Activated gamma-delta T cell (primary cell): ENCODE measurements at regions not wholly inside any gene's neighbourhood (a gene's known extent, or its start where the extent isn't known, plus 50 kb on each side); places are given as distances from the start of the nearest gene placed in this dataset.
"Not testable (repeated sequence)": the region's sequence is repeated elsewhere in the genome, so short reads cannot be mapped to it uniquely, and the experiment has no call there.

Experiments used
- DNase-seq: peaks from one replicate; lab custom pipeline; 2025; lab: John Stamatoyannopoulos, UW

DNA sequence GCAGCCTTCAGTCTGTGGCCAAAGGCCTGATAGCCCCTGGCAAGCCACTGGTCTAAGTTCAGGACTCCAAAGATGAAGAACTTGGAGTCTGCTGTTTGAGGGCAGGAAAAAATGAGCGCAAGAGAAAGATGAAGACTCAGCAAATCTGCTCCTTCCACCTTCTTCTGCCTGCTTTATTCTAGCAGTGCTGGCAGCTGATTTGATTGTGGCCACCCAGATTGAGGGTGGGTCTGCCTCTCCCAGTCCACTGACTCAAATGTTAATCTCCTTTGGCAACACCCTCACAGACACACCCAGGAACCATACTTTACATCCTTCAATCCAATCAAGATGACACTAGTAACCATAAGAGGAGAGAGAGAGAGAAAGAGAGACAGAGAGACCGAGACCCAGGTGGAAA, 127.6 kb downstream of the UTP18 start:
- DNase-seq: no peak

GRCh38 chr17:51389875-51390274, 129.5 kb downstream of the UTP18 start:
- no peak for DNase-seq

DNA sequence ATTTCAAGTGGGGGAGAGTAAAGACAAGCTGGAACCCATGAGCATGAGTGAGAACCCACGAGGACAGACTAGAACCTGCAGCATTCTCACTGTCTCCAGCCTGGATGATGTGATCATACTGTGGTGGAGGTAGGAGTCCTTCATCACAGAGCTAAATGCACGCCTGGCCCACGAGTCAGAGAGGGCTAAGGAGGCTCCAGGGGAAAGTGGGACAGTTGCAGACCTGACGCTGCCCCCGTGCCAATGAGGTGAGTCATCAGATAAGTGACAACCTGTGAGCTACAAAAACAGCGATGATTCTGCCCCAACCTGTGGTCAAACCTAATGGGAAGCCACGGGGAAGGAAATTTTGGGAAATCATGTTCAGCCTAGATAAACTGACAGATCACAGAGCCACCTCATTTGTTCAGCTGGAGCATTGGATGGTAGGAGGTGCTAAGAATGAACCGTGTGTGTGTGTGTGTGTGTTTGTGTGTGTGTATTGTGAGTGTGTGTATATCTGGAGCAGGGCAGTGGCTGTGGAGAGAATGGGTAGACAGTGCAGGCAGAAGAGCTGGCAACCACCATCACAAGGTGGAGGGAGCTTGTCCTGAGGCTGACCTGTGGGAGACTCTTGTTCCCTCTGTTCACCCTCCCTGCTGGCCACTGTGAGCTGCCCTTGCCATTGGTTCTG, 131.8 kb downstream of the UTP18 start:
- no peak for DNase-seq

DNA sequence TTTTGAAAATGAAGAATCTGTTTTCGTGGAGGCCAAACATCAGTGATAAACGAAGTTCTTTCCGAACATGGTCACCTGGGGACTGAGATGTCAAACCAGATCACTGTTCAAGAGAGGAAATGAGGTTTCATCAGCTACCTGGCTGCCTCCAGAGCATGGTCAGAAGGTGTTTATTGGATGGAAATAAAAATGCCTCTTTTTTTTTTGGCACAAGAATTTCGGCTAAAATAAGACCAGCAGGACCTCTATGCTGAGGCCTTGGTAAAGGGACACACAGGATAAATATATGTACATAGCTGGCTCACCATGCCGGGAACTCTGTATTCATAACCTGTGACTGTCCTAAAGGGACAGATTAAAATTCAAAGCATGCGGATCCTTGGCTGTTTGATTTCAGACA, 135.3 kb downstream of the UTP18 start:
- no peak for DNase-seq

DNA sequence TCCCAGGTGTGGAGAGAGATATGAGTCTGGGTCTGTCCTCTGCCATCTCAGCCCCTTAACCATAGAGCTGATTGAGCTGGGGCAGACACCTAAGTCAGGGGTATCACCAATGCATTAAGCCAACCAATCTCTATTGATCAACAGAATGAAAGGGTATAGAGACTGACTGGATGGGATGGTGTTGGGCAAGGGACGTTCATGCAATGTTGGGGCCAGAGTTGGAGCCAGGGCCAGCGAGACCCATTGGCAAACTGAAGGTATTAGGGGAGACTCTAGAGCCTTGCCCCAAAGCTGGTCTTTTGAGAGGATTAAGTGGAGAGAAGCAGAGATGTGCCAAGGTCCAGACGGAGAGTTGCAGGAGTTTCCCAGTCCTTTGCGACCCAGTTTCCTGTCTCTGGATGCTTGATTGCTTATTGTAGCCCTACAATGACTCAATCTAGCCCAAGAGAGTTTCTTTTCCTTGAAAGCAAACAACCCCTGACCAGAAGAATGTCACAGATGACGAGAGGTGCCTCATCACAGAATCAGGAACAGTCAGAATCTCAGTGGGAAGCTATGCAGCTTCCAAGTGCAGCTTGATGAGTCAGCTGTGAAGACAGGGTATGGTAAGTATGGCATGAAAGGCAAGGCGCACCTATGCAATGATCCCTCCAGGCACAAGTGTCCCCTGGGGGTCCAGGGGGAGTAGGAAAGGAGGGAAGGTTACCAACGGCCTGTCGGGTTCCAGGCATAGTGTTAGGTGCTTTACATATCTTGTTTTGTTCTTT, 137.2 kb downstream of the UTP18 start:
- DNase-seq: no peak

DNA sequence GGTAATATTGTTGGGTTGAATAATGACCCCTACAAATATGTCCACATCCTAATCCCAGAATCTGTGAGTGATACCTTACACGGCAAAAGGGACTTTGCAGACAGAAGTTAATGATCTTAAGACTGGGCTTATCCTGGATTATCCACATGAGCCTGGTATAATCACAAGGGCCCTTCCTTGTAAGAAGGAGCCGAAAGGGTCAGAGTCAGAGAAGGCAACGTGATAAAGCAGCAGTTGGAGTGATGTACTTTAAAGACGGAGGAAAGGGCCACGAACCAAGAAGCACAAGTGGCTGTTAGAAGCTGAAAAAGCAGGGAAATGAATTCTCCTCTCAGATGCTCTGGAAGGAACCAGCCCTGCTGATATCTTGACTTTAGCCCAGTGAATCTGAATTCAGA, 137.8 kb downstream of the UTP18 start:
- no peak for DNase-seq

- no peak for DNase-seq
Observed at GRCh38 chr17:51398687-51399086, 138.3 kb downstream of the UTP18 start.

DNA sequence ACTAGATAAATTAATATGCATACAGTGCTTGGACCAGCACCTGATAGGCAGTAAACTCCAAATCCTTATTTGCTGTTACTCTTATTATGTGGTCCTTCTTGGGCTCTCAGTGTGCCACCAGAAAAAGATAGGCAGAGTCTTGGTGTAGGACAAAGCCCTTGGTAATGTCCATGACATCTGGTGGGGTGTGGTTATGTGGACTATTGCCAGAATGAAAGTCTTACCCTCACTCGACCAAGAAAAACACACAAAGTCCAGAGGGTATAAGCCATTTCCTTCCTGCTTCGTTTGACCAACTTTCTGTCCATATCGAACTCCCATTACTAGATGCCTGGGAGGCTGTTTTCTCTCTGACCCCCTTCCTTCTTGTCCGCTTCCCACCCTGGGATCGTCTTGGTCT, 140.9 kb downstream of the UTP18 start:
- no peak for DNase-seq

GRCh38 chr17:51402899-51403298, 142.6 kb downstream of the UTP18 start:
- DNase-seq: no peak

DNA sequence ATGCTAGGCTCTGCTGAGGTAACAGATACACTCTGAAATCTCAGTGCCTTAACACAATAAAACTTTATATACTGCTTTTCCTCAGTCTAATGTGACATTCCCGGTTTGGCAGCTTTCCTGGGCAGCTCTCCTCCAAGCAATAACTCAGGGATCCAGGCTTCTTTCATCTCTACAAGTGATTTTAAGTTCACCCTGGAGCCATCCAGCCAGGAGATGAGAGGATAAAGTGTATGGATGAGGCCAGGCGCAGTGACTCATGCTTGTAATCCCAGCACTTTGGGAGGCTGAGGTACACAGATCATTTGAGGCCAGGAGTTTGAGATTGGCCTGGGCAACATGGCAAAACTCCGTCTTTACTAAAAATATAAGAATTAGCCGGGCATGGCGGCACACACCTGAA, 147.2 kb downstream of the UTP18 start:
- no peak for DNase-seq

DNA sequence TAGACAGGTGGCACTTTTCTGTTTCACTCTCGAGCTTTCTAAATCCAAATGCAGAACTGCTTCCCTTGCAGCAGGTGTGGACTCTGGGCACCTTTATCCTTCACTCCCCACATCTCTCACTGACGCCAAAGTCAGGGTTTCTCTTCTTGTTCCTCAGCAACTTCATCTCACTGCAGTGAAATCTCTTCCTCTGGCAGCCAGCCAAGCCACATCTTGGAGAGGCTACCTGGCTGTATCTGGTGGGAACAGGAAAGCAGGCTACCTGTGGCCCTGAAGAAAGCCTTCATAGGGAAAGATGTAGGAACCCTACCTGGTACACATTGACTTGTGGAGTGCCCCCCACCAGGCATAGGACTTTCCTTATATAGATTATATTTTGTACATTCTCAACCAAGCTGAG, 159.1 kb downstream of the UTP18 start:
- DNase-seq: no peak

DNA sequence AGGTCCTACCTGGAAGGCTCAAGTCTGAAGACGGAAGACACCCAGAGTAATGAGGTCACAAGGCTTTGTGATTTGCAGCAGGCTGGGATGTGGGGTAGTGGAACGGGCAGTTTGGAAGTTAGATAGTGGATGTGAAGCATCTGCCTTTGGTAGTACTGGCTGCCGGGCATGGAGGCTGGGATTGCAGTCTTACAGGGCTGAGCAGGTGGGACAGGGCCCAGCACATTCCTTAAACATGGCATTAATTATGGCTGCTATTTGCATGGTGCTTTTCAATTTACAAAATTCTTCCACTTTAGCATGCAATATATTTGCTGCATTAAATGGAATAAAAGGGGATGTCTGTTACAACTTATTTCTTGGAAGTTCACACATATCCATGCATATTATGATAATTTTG, 161.2 kb downstream of the UTP18 start:
- no peak for DNase-seq

GRCh38 chr17:51422634-51423033, 162.3 kb downstream of the UTP18 start:
- DNase-seq: no peak

DNA sequence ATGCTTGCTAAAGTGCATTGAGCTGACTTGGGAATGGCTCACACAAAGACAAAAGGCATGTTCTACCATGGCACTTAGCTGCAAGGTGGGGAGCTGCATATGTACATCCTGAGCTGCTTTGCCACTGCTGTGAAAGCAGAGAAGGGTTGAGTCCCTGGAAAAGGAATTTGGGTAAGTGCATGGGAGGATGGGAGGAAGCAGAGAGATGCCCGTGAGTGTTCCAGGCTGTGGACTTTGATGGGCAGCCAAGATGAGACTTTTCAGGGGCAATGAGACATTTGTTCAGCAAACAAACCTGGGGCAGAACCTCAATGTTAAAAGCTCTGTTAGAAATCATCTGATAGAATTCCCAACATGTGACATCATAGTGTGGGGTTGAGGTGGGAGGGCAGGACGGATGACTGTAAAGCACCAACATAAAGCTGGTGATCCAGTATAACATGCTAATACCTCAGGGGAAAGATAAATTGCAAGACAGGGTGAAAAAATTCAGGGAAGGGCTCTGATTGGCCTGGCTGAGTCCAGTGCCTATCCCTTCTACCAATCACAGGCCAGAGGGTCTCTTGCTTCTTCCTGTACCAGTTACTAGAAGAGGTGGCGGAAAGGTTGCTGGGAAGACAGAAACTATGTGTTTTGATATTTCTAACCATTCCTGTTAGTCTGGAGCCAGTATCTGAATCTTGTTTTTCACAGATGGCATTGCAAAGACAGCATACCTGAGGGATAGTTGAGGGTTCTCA, 163.2 kb downstream of the UTP18 start:
- DNase-seq: no peak

GRCh38 chr17:51425773-51426172, 165.4 kb downstream of the UTP18 start:
- DNase-seq: no peak

DNA sequence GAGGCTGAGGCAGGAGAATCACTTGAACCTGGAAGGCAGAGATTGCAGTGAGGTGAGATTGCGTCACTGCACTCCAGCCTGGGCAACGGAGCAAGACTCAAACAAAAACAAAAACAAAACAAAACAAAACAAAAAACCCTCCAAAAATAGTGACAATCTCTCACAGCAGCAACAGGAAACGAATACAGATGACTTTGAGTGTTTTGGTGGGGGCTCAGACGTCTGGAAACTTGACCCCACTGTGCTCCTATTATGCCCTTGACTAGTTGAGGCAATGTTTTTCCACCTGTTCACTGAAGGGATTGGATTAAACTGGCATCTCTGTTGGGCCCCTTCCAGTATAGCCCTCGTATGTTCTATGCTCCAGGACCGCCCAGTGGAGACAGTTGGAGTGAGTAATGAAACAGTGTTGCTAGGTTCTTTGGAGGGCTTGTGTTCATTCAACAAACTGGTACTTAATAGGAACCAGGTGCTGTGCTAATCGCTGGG, 167.0 kb downstream of the UTP18 start:
- no peak for DNase-seq

- peak; percentile 5 for DNase-seq
Observed at GRCh38 chr17:51427856-51428255, 167.5 kb downstream of the UTP18 start.

- no peak for DNase-seq
Observed at GRCh38 chr17:51428668-51429495, 168.5 kb downstream of the UTP18 start.

GRCh38 chr17:51429938-51430337, 169.6 kb downstream of the UTP18 start:
- DNase-seq: not testable (repeated sequence)

GRCh38 chr17:51430591-51430990, 170.2 kb downstream of the UTP18 start:
- no peak for DNase-seq

- DNase-seq: no peak
Observed at GRCh38 chr17:51434434-51435170, 174.3 kb downstream of the UTP18 start.
